ENCODE measurements at regions not wholly inside any gene's neighbourhood (a gene's known extent, or its start where the extent isn't known, plus 50 kb on each side); places are given as distances from the start of the nearest gene placed in this dataset.

GRCh38 chr6:21981235-21981833 is 315.5 kb downstream of the PRL start:
- DNase-seq (ENCODE audit: low read depth in 4 of 4, low spot score in 3 of 4), result no peak

GRCh38 chr6:21984135-21984534 is 312.7 kb downstream of the PRL start:
- DNase-seq (ENCODE audit: low read depth in 4 of 4, low spot score in 3 of 4), result no peak

GRCh38 chr6:21984561-21984960 is 312.3 kb downstream of the PRL start:
- DNase-seq (ENCODE audit: low read depth in 4 of 4, low spot score in 3 of 4), result no peak

GRCh38 chr6:21985904-21986303 is 310.9 kb downstream of the PRL start:
- no peak for DNase-seq (ENCODE audit: low read depth in 4 of 4, low spot score in 3 of 4)

- DNase-seq (ENCODE audit: low read depth in 4 of 4, low spot score in 3 of 4), result no peak
These were observed 310.1 kb downstream of the PRL start for GRCh38 chr6:21986703-21987102.

GRCh38 chr6:21987501-21987957 is 309.3 kb downstream of the PRL start:
- DNase-seq (ENCODE audit: low read depth in 4 of 4, low spot score in 3 of 4), result peak; percentile 86 to 92 (median 90)

GRCh38 chr6:21990577-21990976 is 306.3 kb downstream of the PRL start:
- no peak for DNase-seq (ENCODE audit: low read depth in 4 of 4, low spot score in 3 of 4)

- DNase-seq (ENCODE audit: low read depth in 4 of 4, low spot score in 3 of 4), result no peak
These were observed 304.5 kb downstream of the PRL start for GRCh38 chr6:21992178-21992967.

GRCh38 chr6:21993841-21994240 is 303.0 kb downstream of the PRL start:
- no peak for DNase-seq (ENCODE audit: low read depth in 4 of 4, low spot score in 3 of 4)

GRCh38 chr6:21994821-21995220 is 302.0 kb downstream of the PRL start:
- DNase-seq (ENCODE audit: low read depth in 4 of 4, low spot score in 3 of 4), result no peak

- no peak for DNase-seq (ENCODE audit: low read depth in 4 of 4, low spot score in 3 of 4)
These were observed 301.5 kb downstream of the PRL start for GRCh38 chr6:21995318-21995717.

- DNase-seq (ENCODE audit: low read depth in 4 of 4, low spot score in 3 of 4), result no peak
These were observed 300.3 kb downstream of the PRL start for GRCh38 chr6:21996425-21997118.

GRCh38 chr6:21997119-21998037 is 299.5 kb downstream of the PRL start:
- DNase-seq (ENCODE audit: low read depth in 4 of 4, low spot score in 3 of 4), result no peak

- no peak for DNase-seq (ENCODE audit: low read depth in 4 of 4, low spot score in 3 of 4)
These were observed 298.3 kb downstream of the PRL start for GRCh38 chr6:21998582-21998981.

- DNase-seq (ENCODE audit: low read depth in 4 of 4, low spot score in 3 of 4), result no peak
These were observed 297.8 kb downstream of the PRL start for GRCh38 chr6:21999012-21999528.

GRCh38 chr6:21999741-22000140 is 297.1 kb downstream of the PRL start:
- no peak for DNase-seq (ENCODE audit: low read depth in 4 of 4, low spot score in 3 of 4)

- DNase-seq (ENCODE audit: low read depth in 4 of 4, low spot score in 3 of 4), result no peak
These were observed 295.3 kb downstream of the PRL start for GRCh38 chr6:22001396-22002027.

- no peak for DNase-seq (ENCODE audit: low read depth in 4 of 4, low spot score in 3 of 4)
These were observed 293.5 kb downstream of the PRL start for GRCh38 chr6:22003287-22003686.

GRCh38 chr6:22006795-22007194 is 290.0 kb downstream of the PRL start:
- DNase-seq (ENCODE audit: low read depth in 4 of 4, low spot score in 3 of 4), result no peak

GRCh38 chr6:22007469-22007868 is 289.4 kb downstream of the PRL start:
- no peak for DNase-seq (ENCODE audit: low read depth in 4 of 4, low spot score in 3 of 4)
